Adrenal gland (tissue), 9 donors: ENCODE measurements at regions not wholly inside any gene's neighbourhood (a gene's known extent, or its start where the extent isn't known, plus 50 kb on each side); places are given as distances from the start of the nearest gene placed in this dataset.

ENCODE experiments used
- DNase-seq, 7 donors: peaks; one replicate each; pipeline ENCODE4 v3.0.0-alpha.2; 2019 to 2020
- H3K27ac ChIP-seq, 5 donors: fragments of 200-600 bp; sonication (generic) in 4 of 5; 1 replicate in 3 of 5; 2 replicates in 2 of 5; pipeline versions ENCODE4 v1.5.1 to v1.8.0; 2016 to 2020; ENCODE audit warnings: mild to moderate bottlenecking in 1 of 5
- H3K27me3 ChIP-seq: fragments of 200-600 bp; 2 replicates; pipeline ENCODE4 v1.8.0; 2021
- H3K36me3 ChIP-seq, 2 donors: fragments of 200-600 bp; replicated peaks in 1 of 2; 1 replicate in 1 of 2; 2 replicates in 1 of 2; pipeline versions ENCODE4 v1.5.1 to v1.8.0; 2018 to 2022
- H3K4me1 ChIP-seq, 2 donors: fragments of 200-600 bp; replicated peaks in 1 of 2; 1 replicate in 1 of 2; 2 replicates in 1 of 2; pipeline versions ENCODE4 v1.5.1 to v1.8.0; 2018 to 2021
- H3K4me3 ChIP-seq, 4 donors: fragments of 200-600 bp; sonication (generic) in 3 of 4; one replicate each; pipeline ENCODE4 v1.5.1; 2016 to 2018
- H3K9me3 ChIP-seq, 3 donors: fragments of 200-600 bp; sonication (generic) in 1 of 3; replicated peaks in 1 of 3; 1 replicate in 2 of 3; 2 replicates in 1 of 3; pipeline versions ENCODE4 v1.5.1 to v1.8.0; 2016 to 2021
- CTCF ChIP-seq, 6 experiments: fragments of 450-650 bp in 4 of 6; fragments of 200-600 bp in 2 of 6; sonication (generic) in 1 of 6; IDR thresholded peaks; 1 replicate in 5 of 6; 2 replicates in 1 of 6; pipeline versions ENCODE4 v1.5.1 to v1.8.0; 2016 to 2021; ENCODE audit warnings: antibody characterized with exemption in 6 of 6, mild to moderate bottlenecking in 2 of 6, moderate library complexity in 1 of 6
- POLR2A ChIP-seq, 2 donors: fragments of 450-650 bp; IDR thresholded peaks; one replicate each; pipeline ENCODE4 v1.6.1; 2017; ENCODE audit warnings: antibody characterized with exemption in 2 of 2, mild to moderate bottlenecking in 2 of 2, moderate library complexity in 1 of 2
- WGBS, 4 donors: extraction: QIAGEN DNeasy Blood & Tissue Kit in 2 of 4; methylation state at CpG; one replicate each; pipeline versions ENCODE4 v1.1.5 to v1.1.7; 2013 to 2017; 5-methylcytosine and 5-hydroxymethylcytosine counted together
- intact Hi-C, 2 donors: fragments of 100-400 bp; cut with DNase I; formaldehyde crosslinking; loops; one replicate each; pipeline versions ENCODE4 v1.14.1 to v1.15.0; 2022 to 2023
- donor health status: healthy with polysubstance abuse.
- donor health status: Bipolar disorder and iron deficiency.
- donor health status: DM: yes; HTN: yes; CAD: no.
- donor health status: DM: no; HTN: no; CAD: no.
- donor health status: DM: no; HTN: no; CAD: no.

GRCh38 chr2:5842326-5842725, 150.1 kb downstream of the SOX11 start:
- Histone ChIP-seq H3K9me3 (no peaks in the 10 kb centered on the region), H3K4me3 (no peak overlapping the region), H3K27me3 (no peaks in the 10 kb centered on the region), H3K27ac (no peak overlapping the region), H3K4me1 (no peaks in the 10 kb centered on the region), H3K36me3 (no peaks in the 10 kb centered on the region)
- WGBS, 4 donors, result 76 to 84% (median 81%) methylated on average over 7 to 14 of the region's 14 CpGs
- intact Hi-C loops, result no loop called here
- DNase-seq, result no peak
- TF ChIP-seq POLR2A (IDR thresholded peaks at IDR 0.05) (no peak), CTCF (IDR thresholded peaks at IDR 0.05) (no peak)

GRCh38 chr2:5845798-5846330, 153.7 kb downstream of the SOX11 start:
- TF ChIP-seq POLR2A (IDR thresholded peaks at IDR 0.05), result no peak
- no peak for TF ChIP-seq CTCF (IDR thresholded peaks at IDR 0.05)
- Histone ChIP-seq H3K4me3 (no peak overlapping the region), H3K27me3 (no peaks in the 10 kb centered on the region), H3K4me1 (no peaks in the 10 kb centered on the region), H3K36me3 (no peaks in the 10 kb centered on the region), H3K9me3 (no peaks in the 10 kb centered on the region), H3K27ac (no peak overlapping the region)
- intact Hi-C loops, result no loop called here
- no peak for DNase-seq
- WGBS, 4 donors, result 40 to 57% (median 54%) methylated on average over 6 of the region's 6 CpGs

DNA sequence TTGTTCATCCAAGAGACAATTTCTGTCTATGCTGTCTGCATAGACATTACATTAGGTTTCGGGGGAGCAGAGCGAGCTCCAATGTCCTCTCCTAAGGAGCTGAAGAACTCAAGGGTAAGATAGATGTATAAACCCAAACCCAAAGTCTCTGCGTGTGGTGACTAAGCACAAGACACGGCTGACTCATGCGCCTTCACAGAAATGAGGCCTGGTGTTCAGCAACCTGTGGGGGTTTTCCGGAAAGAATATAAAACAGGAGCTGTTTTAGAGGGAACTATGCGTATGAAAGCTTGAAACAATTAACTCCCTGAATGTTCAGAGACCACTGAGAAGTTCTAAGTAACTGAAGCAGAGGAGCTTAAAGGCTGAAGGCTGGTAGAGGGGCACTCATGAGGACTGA, 154.7 kb downstream of the SOX11 start:
- no peak for TF ChIP-seq POLR2A (IDR thresholded peaks at IDR 0.05)
- Histone ChIP-seq H3K36me3 (no peaks in the 10 kb centered on the region), H3K4me3 (no peak overlapping the region), H3K9me3 (no peaks in the 10 kb centered on the region), H3K4me1 (no peaks in the 10 kb centered on the region), H3K27ac (no peak overlapping the region), H3K27me3 (no peaks in the 10 kb centered on the region)
- DNase-seq, result no peak
- intact Hi-C loops, result no loop called here
- 86 to 93% (median 88%) methylated on average over 7 of the region's 7 CpGs for WGBS, 4 donors

DNA sequence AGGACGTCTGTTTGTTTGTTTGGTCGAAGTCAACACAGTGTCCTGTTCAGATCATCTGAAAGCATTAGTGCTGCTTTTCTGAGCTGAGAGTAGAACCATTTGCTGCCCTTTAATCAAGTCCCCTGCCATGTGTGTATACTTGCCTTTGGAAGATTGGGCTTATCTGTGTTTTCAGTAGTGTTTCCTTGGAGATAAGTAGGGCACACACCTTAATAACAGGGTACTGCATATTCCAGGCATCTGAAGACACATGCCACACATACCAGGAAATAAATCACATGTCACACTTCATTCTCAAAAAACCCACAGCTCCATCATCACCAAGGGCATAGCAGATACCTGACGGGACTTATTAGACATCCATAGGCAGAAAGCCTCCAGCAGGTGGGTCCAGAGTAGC, 157.4 kb downstream of the SOX11 start:
- intact Hi-C loops, result no loop called here

More for the DNA sequence above, 157.4 kb downstream of the SOX11 start:
- WGBS, 4 donors, result 36 to 60% (median 49%) methylated on average over 3 of the region's 3 CpGs
- DNase-seq, result no peak
- TF ChIP-seq POLR2A (IDR thresholded peaks at IDR 0.05) (no peak), CTCF (IDR thresholded peaks at IDR 0.05) (no peak)
- Histone ChIP-seq H3K27me3 (no peaks in the 10 kb centered on the region), H3K27ac (no peak overlapping the region), H3K9me3 (no peaks in the 10 kb centered on the region), H3K36me3 (no peaks in the 10 kb centered on the region), H3K4me1 (no peaks in the 10 kb centered on the region), H3K4me3 (no peak overlapping the region)
